ENCODE measurements at regions not wholly inside any gene's neighbourhood (a gene's known extent, or its start where the extent isn't known, plus 50 kb on each side); places are given as distances from the start of the nearest gene placed in this dataset.

- 71% methylated on average over 6 of the region's 6 CpGs for WGBS, 2 donors
- no peak for ATAC-seq
- TF ChIP-seq CTCF (IDR thresholded peaks at IDR 0.05) (no peak), POLR2A (IDR thresholded peaks at IDR 0.05) (no peak)
- Histone ChIP-seq H3K36me3 (replicated peaks in 1 of 2; ENCODE audit: insufficient read depth in 1 of 2, low read depth in 2 of 2) (no peaks in the 10 kb centered on the region), H3K4me1 (no peaks in the 10 kb centered on the region), H3K9me3 (no peaks in the 10 kb centered on the region), H3K4me3 (no peak overlapping the region), H3K27ac (no peak overlapping the region), H3K27me3 (no peaks in the 10 kb centered on the region)
- intact Hi-C loops (cut with DNase I) = no loop called here
- DNase-seq = no peak
Observed at GRCh38 chr1:199096591-199096990, 457.8 kb downstream of the PTPRC start.

- no peak overlapping the region for H3K27ac ChIP-seq
- DNase-seq = no peak
- no peak overlapping the region for H3K4me3 ChIP-seq
- H3K9me3 ChIP-seq = no peaks in the 10 kb centered on the region
- H3K36me3 ChIP-seq (replicated peaks in 1 of 2; ENCODE audit: insufficient read depth in 1 of 2, low read depth in 2 of 2) = no peaks in the 10 kb centered on the region
- ATAC-seq = no peak
- 81 to 88% methylated on average over 5 of the region's 5 CpGs for WGBS, 2 donors
- no peaks in the 10 kb centered on the region for H3K4me1 ChIP-seq
- H3K27me3 ChIP-seq = no peaks in the 10 kb centered on the region
- intact Hi-C loops (cut with DNase I) = no loop called here
- TF ChIP-seq POLR2A (IDR thresholded peaks at IDR 0.05) (no peak), CTCF (IDR thresholded peaks at IDR 0.05) (no peak)
Observed at GRCh38 chr1:199098468-199098867, 459.6 kb downstream of the PTPRC start.

GRCh38 chr1:199101139-199101538 is 462.3 kb downstream of the PTPRC start:
- H3K36me3 ChIP-seq (replicated peaks in 1 of 2; ENCODE audit: insufficient read depth in 1 of 2, low read depth in 2 of 2) = no peaks in the 10 kb centered on the region
- ATAC-seq (no peak), DNase-seq (no peak)
- no peaks in the 10 kb centered on the region for H3K27me3 ChIP-seq
- 82 to 85% methylated on average over 5 of the region's 5 CpGs for WGBS, 2 donors
- TF ChIP-seq POLR2A (IDR thresholded peaks at IDR 0.05) (no peak), CTCF (IDR thresholded peaks at IDR 0.05) (no peak)
- no peaks in the 10 kb centered on the region for H3K4me1 ChIP-seq
- no peaks in the 10 kb centered on the region for H3K9me3 ChIP-seq
- intact Hi-C loops (cut with DNase I) = no loop called here
- H3K27ac ChIP-seq = no peak overlapping the region
- H3K4me3 ChIP-seq = no peak overlapping the region

- Histone ChIP-seq H3K4me1 (no peaks in the 10 kb centered on the region), H3K36me3 (replicated peaks in 1 of 2; ENCODE audit: insufficient read depth in 1 of 2, low read depth in 2 of 2) (no peaks in the 10 kb centered on the region), H3K27me3 (no peaks in the 10 kb centered on the region), H3K27ac (no peak overlapping the region), H3K4me3 (no peak overlapping the region), H3K9me3 (no peaks in the 10 kb centered on the region)
- 68 to 78% methylated on average over 3 of the region's 3 CpGs for WGBS, 2 donors
- intact Hi-C loops (cut with DNase I) = no loop called here
- no peak for DNase-seq
- no peak for ATAC-seq
- TF ChIP-seq POLR2A (IDR thresholded peaks at IDR 0.05) (no peak), CTCF (IDR thresholded peaks at IDR 0.05) (no peak)
Observed at GRCh38 chr1:199101635-199102034, 462.8 kb downstream of the PTPRC start.

- H3K9me3 ChIP-seq = no peaks in the 10 kb centered on the region
- DNase-seq (no peak), ATAC-seq (no peak)
- no peaks in the 10 kb centered on the region for H3K4me1 ChIP-seq
- 76 to 79% methylated on average over 3 of the region's 3 CpGs for WGBS, 2 donors
- intact Hi-C loops (cut with DNase I) = no loop called here
- H3K27me3 ChIP-seq = no peaks in the 10 kb centered on the region
- H3K36me3 ChIP-seq (replicated peaks in 1 of 2; ENCODE audit: insufficient read depth in 1 of 2, low read depth in 2 of 2) = no peaks in the 10 kb centered on the region
- no peak overlapping the region for H3K27ac ChIP-seq
- no peak overlapping the region for H3K4me3 ChIP-seq
- TF ChIP-seq POLR2A (IDR thresholded peaks at IDR 0.05) (no peak), CTCF (IDR thresholded peaks at IDR 0.05) (no peak)
Observed at GRCh38 chr1:199102239-199102638, 463.4 kb downstream of the PTPRC start.
